ENCODE measurements at regions not wholly inside any gene's neighbourhood (a gene's known extent, or its start where the extent isn't known, plus 50 kb on each side); places are given as distances from the start of the nearest gene placed in this dataset.

DNA sequence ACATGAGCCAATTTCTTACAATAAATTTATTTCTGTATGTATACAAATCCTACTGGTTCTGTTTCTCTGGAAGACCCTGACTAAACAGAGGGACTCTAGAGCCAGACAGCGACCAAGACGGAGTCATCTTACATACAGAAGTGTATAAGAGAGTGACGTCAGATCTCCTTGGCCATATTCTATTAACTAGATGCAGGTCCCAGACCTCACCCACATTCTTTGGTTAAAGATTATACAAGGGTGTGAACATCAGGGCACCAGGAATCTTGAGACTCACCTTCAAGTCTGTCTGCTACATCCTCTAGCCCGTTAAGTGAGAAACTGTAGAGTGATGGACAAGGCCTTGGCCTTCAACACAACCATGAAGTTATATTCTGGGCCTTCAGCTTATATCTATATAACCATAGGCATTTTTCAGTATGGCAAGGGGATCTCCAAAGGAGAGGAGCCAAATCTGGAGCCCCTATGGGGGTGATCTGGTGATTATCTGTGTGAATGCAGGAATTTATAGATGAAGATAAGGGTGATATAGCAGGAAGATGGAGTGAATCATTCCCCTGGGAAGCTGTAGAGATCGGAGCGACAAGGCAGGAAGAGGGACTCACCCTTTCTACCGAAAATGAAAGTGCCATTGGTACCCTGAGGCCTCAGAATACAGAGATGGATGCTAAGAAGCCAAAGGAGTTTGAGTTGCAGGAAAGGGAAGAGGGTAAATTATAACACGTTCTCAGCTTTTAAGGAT lies 83.9 kb downstream of the ADAMTS1 start:
- TF ChIP-seq RAD21 (IDR thresholded peaks at IDR 0.05; ENCODE audit: low read depth) (no peak), YY1 (IDR thresholded peaks at IDR 0.05; ENCODE audit: low read depth) (no peak), TAF1 (IDR thresholded peaks at IDR 0.05; ENCODE audit: low read depth) (no peak), CREB1 (IDR thresholded peaks at IDR 0.05; ENCODE audit: low read depth) (no peak), CEBPB (IDR thresholded peaks at IDR 0.05) (no peak), ZBTB7A (IDR thresholded peaks at IDR 0.05; ENCODE audit: low read depth) (no peak), EGR1 (IDR thresholded peaks at IDR 0.05) (no peak), TEAD4 (IDR thresholded peaks at IDR 0.05) (no peak), EP300 (IDR thresholded peaks at IDR 0.05; ENCODE audit: borderline replicate concordance) (no peak), NFIC (IDR thresholded peaks at IDR 0.05) (no peak)
- TF ChIP-seq, protein P1, sequence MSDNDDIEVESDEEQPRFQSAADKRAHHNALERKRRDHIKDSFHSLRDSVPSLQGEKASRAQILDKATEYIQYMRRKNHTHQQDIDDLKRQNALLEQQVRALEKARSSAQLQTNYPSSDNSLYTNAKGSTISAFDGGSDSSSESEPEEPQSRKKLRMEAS (IDR thresholded peaks at IDR 0.05): no peak
- TF ChIP-seq, protein P2, sequence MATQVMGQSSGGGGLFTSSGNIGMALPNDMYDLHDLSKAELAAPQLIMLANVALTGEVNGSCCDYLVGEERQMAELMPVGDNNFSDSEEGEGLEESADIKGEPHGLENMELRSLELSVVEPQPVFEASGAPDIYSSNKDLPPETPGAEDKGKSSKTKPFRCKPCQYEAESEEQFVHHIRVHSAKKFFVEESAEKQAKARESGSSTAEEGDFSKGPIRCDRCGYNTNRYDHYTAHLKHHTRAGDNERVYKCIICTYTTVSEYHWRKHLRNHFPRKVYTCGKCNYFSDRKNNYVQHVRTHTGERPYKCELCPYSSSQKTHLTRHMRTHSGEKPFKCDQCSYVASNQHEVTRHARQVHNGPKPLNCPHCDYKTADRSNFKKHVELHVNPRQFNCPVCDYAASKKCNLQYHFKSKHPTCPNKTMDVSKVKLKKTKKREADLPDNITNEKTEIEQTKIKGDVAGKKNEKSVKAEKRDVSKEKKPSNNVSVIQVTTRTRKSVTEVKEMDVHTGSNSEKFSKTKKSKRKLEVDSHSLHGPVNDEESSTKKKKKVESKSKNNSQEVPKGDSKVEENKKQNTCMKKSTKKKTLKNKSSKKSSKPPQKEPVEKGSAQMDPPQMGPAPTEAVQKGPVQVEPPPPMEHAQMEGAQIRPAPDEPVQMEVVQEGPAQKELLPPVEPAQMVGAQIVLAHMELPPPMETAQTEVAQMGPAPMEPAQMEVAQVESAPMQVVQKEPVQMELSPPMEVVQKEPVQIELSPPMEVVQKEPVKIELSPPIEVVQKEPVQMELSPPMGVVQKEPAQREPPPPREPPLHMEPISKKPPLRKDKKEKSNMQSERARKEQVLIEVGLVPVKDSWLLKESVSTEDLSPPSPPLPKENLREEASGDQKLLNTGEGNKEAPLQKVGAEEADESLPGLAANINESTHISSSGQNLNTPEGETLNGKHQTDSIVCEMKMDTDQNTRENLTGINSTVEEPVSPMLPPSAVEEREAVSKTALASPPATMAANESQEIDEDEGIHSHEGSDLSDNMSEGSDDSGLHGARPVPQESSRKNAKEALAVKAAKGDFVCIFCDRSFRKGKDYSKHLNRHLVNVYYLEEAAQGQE (IDR thresholded peaks at IDR 0.05; ENCODE audit: low read depth): no peak
